Kidney epithelial cell (primary cell): ENCODE measurements at regions not wholly inside any gene's neighbourhood (a gene's known extent, or its start where the extent isn't known, plus 50 kb on each side); places are given as distances from the start of the nearest gene placed in this dataset.

Experiments
- DNase-seq: peaks from one replicate; pipeline ENCODE4 v3.0.0-alpha.2; 2010; ENCODE audit warnings: low read depth
- H3K27me3 ChIP-seq: 2 replicates; pipeline ENCODE4 v1.6.0; 2011; ENCODE audit warnings: low read length; ENCODE audit not compliant: control insufficient read depth, insufficient read depth
- H3K36me3 ChIP-seq: 2 replicates; pipeline ENCODE4 v1.5.1; 2011; ENCODE audit warnings: low read length; ENCODE audit not compliant: control insufficient read depth, insufficient read depth
- H3K4me3 ChIP-seq: 2 replicates; pipeline ENCODE4 v1.5.1; 2011; ENCODE audit warnings: low read depth, mild to moderate bottlenecking, control low read depth, low read length
- CTCF ChIP-seq: IDR thresholded peaks from 2 replicates; pipeline ENCODE4 v1.5.1; 2011; ENCODE audit warnings: mild to moderate bottlenecking, moderate library complexity, low read length, control low read depth, inconsistent platforms; ENCODE audit not compliant: insufficient read depth, poor library complexity, severe bottlenecking

GRCh38 chr7:10803720-10804119, 170.0 kb upstream of the PHF14 start:
- Histone ChIP-seq H3K36me3 (no peaks in the 10 kb centered on the region), H3K4me3 (no peak overlapping the region), H3K27me3 (no peaks in the 10 kb centered on the region)
- no peak for TF ChIP-seq CTCF
- no peak for DNase-seq

- no peaks in the 10 kb centered on the region for H3K36me3 ChIP-seq
- no peak for DNase-seq
- TF ChIP-seq CTCF = no peak
- H3K4me3 ChIP-seq = no peak overlapping the region
- no peaks in the 10 kb centered on the region for H3K27me3 ChIP-seq
Measured at GRCh38 chr7:10804770-10805169, 168.9 kb upstream of the PHF14 start.

- TF ChIP-seq CTCF = no peak
Measured at GRCh38 chr7:10815546-10815945, 158.1 kb upstream of the PHF14 start.

GRCh38 chr7:10821156-10821555, 152.5 kb upstream of the PHF14 start:
- DNase-seq = no peak
- H3K27me3 ChIP-seq = no peaks in the 10 kb centered on the region
- H3K4me3 ChIP-seq = no peak overlapping the region
- H3K36me3 ChIP-seq = no peaks in the 10 kb centered on the region
- TF ChIP-seq CTCF = no peak

More at GRCh38 chr7:10815546-10815945, 158.1 kb upstream of the PHF14 start:
- H3K4me3 ChIP-seq = no peak overlapping the region
- DNase-seq = no peak
- H3K27me3 ChIP-seq = no peaks in the 10 kb centered on the region
- no peaks in the 10 kb centered on the region for H3K36me3 ChIP-seq

- Histone ChIP-seq H3K27me3 (no peaks in the 10 kb centered on the region), H3K4me3 (no peak overlapping the region), H3K36me3 (no peaks in the 10 kb centered on the region)
- no peak for TF ChIP-seq CTCF
- DNase-seq = no peak
Measured at GRCh38 chr7:10824154-10824553, 149.5 kb upstream of the PHF14 start.

- Histone ChIP-seq H3K4me3 (no peak overlapping the region), H3K36me3 (no peaks in the 10 kb centered on the region), H3K27me3 (no peaks in the 10 kb centered on the region)
- DNase-seq = no peak
- no peak for TF ChIP-seq CTCF
Measured at GRCh38 chr7:10838228-10838627, 135.4 kb upstream of the PHF14 start.
